ENCODE measurements at regions not wholly inside any gene's neighbourhood (a gene's known extent, or its start where the extent isn't known, plus 50 kb on each side); places are given as distances from the start of the nearest gene placed in this dataset.

DNA sequence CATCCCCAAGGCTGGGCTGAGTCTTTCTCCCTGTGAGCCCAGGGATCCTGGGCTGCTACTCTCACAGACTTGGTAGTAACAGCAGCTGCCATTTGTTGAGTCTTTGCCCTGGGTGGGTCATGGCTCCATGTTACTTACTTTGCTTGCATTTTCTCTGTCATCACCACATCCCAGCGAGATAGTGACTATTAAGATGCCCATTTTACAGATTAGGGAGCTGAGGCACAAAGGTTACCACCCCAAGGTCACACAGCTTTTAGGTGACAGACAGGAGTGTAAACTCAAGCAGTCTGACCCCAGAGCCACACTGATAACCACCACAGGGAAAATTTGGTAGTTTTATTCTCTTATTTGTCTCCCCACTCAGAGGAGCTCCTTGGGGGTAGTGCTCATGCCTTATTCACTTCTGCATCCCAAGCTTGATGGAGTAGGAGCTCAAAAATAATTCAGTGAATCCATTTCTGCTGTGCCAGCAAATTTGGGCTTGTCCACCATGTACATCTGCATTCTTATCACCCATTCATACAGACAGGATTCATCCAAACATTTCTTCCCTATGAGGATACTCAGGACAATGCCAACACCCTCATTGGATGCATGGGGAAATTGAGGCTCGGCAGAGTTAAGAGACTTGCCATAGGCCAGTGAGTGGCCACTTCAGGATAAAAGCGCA, 263.2 kb downstream of the CBLN1 start:
- TF ChIP-seq SPI1 (IDR thresholded peaks at IDR 0.05; ENCODE audit: low read depth, low read length), result no peak
- no peak for TF ChIP-seq TAF1 (IDR thresholded peaks at IDR 0.05; ENCODE audit: low read depth, low read length)
- no peak for TF ChIP-seq POLR2AphosphoS5 (IDR thresholded peaks at IDR 0.05; ENCODE audit: low read depth, low read length)
- DNase-seq (ENCODE audit: insufficient read length, low spot score) (no peak), FAIRE-seq (no peak)

DNA sequence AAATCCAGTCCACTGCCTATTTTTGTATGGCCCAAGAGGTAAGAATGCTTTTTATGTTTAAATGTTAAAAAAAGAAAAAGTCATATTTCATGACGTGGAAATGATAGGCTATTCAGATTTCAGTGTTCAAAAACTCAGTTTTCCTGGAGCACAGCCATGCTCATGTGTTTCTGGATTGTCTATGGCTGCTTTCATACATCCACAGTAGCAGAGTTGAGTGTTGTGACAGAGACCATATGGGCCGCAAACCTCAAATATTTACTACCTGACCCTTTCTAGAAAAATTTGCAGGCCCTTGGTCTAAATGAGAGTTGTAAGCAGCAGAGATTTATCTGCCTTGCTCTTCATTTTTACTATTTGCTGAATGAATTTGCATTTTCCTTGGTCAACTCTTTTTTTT, 264.1 kb downstream of the CBLN1 start:
- no peak for FAIRE-seq

DNA sequence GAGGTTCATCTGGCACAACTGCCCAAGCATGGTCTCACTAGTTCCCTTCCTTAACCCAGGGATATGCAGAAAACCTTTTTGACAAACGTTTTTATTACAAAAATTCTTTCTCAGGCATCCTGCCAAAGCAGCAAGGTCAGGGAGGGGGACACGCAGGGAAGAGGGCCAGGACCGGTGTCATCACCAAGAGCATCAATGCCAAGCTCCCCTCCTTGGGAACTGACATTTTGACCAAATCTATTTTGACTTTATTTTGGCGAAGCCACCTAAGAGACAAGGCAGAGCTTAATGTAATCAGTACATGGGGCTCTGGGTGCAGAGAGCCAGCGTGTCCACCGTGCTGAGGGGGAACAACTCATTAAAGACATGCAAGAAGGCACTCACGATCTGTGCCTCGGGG, 265.2 kb downstream of the CBLN1 start:
- no peak for TF ChIP-seq PAX5 (IDR thresholded peaks at IDR 0.05; ENCODE audit: insufficient read depth, low read length, severe bottlenecking)
- TF ChIP-seq POLR2AphosphoS5 (IDR thresholded peaks at IDR 0.05; ENCODE audit: low read depth, low read length), result no peak
- TF ChIP-seq POLR2A (IDR thresholded peaks at IDR 0.05; ENCODE audit: low read depth, low read length), result no peak
- TF ChIP-seq POU2F2 (IDR thresholded peaks at IDR 0.05; ENCODE audit: low read depth, low read length), result no peak

More for the DNA sequence above, 264.1 kb downstream of the CBLN1 start:
- DNase-seq (ENCODE audit: insufficient read length, low spot score), result no peak
- TF ChIP-seq POLR2AphosphoS5 (IDR thresholded peaks at IDR 0.05; ENCODE audit: low read depth, low read length) (no peak), SPI1 (IDR thresholded peaks at IDR 0.05; ENCODE audit: low read depth, low read length) (no peak), POU2F2 (IDR thresholded peaks at IDR 0.05; ENCODE audit: low read depth, low read length) (no peak), TAF1 (IDR thresholded peaks at IDR 0.05; ENCODE audit: low read depth, low read length) (no peak), POLR2A (IDR thresholded peaks at IDR 0.05; ENCODE audit: low read depth, low read length) (no peak)

DNA sequence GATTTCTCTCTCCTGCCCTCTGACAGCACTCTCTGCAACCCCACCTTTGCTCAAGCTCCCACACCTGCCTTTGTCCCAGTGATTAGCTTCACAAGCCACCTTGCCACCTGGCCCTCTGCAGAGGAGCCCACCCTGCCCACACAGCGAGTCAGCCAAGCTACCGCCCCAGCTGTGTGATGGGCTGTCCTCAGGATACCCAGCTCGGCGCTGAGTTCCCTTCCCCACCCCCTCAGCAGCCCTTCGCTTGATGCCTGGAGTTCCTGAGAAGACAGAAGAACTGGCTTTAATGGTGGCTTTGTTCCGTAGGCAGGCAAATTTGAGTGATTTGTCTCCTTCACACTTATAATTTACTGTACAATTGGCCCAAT, 266.4 kb downstream of the CBLN1 start:
- DNase-seq (ENCODE audit: insufficient read length, low spot score), result no peak
- TF ChIP-seq SPI1 (IDR thresholded peaks at IDR 0.05; ENCODE audit: low read depth, low read length), result no peak
- no peak for TF ChIP-seq POLR2AphosphoS5 (IDR thresholded peaks at IDR 0.05; ENCODE audit: low read depth, low read length)
- no peak for TF ChIP-seq POU2F2 (IDR thresholded peaks at IDR 0.05; ENCODE audit: low read depth, low read length)
- TF ChIP-seq PAX5 (IDR thresholded peaks at IDR 0.05; ENCODE audit: insufficient read depth, low read length, severe bottlenecking), result no peak
- TF ChIP-seq POLR2A (IDR thresholded peaks at IDR 0.05; ENCODE audit: low read depth, low read length), result no peak
- no peak for TF ChIP-seq TAF1 (IDR thresholded peaks at IDR 0.05; ENCODE audit: low read depth, low read length)

More for the DNA sequence above, 265.2 kb downstream of the CBLN1 start:
- FAIRE-seq (no peak), DNase-seq (ENCODE audit: insufficient read length, low spot score) (no peak)

DNA sequence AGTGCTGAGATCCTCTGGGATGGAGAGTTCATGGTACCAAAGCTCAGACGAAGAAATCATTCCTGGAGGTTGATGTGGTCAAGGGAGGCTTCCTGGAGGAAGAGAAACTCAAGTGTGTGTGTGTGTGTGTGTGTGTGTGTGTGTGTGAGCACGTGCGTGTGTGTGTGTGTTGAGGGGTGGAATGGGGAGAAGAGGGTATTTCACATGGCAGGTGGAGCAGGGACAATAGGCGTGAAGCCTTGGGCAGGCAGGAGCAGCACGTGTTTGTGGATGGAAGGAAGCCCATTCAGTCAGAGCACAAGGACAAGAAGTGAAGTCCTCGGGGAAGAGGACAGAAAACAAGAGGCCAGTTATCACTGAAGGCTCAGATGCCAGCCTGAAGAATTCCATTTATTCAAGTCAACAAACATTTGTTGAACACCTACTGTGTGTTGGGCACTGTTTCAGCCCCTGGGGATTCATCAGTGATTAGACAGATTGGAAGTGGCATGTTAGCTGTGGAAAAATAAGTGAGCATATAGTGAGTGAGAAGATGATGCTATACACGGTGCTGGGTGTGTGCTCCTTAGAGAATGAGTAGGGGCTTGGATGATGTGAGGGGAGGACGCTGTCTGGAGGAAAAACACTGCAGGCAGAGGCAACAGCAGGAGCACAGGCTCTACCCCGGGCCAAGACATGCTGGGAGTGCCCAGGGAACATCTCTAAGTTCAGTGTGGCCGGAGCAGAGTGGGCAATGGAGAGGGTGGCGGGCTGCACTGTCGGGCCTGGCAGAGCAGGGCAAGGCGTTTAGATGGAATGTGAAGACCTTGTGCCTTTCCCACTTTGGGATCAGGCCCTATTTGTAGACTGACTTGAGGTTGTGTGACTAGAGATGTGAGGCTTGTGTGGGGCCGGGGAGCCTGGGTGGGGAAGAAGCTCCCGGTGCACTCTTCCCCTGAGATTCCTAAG, 267.1 kb downstream of the CBLN1 start:
- TF ChIP-seq POLR2AphosphoS5 (IDR thresholded peaks at IDR 0.05; ENCODE audit: low read depth, low read length) (no peak), POLR2A (IDR thresholded peaks at IDR 0.05; ENCODE audit: low read depth, low read length) (no peak), SPI1 (IDR thresholded peaks at IDR 0.05; ENCODE audit: low read depth, low read length) (no peak)
- DNase-seq (ENCODE audit: insufficient read length, low spot score) (no peak), FAIRE-seq (no peak)

More for the DNA sequence above, 266.4 kb downstream of the CBLN1 start:
- no peak for FAIRE-seq

DNA sequence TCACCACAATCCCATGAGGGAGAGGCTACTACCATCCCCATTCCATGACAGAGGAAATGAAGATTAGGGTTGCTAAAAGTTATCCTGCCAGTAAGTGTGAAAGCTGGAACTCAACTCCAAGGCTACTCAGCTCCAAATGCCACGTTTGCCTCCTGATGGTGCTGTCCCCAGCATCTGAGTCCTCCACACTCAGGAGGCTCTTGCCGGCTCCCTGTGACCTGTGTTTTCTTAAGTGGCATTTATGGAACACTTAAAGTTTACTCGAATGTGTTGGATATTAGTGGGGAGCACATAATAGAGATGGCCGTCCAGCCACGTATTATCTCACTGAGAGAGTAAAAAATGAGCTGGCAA, 267.9 kb downstream of the CBLN1 start:
- FAIRE-seq, result no peak
- DNase-seq (ENCODE audit: insufficient read length, low spot score), result no peak
- TF ChIP-seq POLR2A (IDR thresholded peaks at IDR 0.05; ENCODE audit: low read depth, low read length) (no peak), TAF1 (IDR thresholded peaks at IDR 0.05; ENCODE audit: low read depth, low read length) (no peak), POU2F2 (IDR thresholded peaks at IDR 0.05; ENCODE audit: low read depth, low read length) (no peak), PAX5 (IDR thresholded peaks at IDR 0.05; ENCODE audit: insufficient read depth, low read length, severe bottlenecking) (no peak)

DNA sequence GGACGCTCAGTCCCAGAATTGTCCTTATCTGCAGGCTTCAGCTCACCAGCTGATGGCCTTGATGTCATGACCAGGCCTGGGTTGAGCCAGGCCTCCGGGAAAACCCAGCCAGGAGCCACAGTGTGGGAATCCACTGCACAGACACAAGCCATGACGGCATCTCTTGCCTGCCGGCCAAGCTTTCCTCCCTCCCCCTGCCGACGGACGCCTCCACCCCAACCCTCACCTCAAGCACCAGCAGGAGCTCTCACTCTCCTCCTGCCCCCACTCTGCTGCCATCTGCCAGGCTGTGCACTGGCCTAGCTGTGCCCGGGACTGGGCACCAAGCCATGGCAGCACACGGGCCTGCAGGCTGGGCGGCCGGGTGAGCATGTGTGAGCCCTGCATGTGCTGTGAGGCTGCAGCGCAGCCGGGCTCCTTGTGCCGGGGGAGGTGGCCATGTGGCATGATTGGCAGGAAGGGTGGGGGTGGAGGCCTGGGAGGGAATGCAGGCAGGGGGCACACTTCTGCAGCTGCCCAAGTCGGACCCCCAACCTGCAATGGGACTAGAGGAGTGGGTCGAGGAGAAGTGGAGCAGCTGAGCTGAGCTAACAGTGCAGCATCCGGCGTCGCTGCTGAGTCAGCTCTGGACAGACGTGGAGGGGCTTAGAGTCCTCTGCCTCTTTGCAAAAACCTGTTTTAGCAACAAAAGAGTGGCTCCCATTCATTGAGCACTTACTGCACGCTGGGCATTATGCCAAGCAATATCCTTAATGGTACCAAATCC, 268.5 kb downstream of the CBLN1 start:
- DNase-seq (ENCODE audit: insufficient read length, low spot score), result no peak
- no peak for TF ChIP-seq POLR2AphosphoS5 (IDR thresholded peaks at IDR 0.05; ENCODE audit: low read depth, low read length)
- TF ChIP-seq POU2F2 (IDR thresholded peaks at IDR 0.05; ENCODE audit: low read depth, low read length), result no peak
- no peak for TF ChIP-seq POLR2A (IDR thresholded peaks at IDR 0.05; ENCODE audit: low read depth, low read length)
- no peak for TF ChIP-seq PAX5 (IDR thresholded peaks at IDR 0.05; ENCODE audit: insufficient read depth, low read length, severe bottlenecking)
- no peak for TF ChIP-seq SPI1 (IDR thresholded peaks at IDR 0.05; ENCODE audit: low read depth, low read length)
- no peak for TF ChIP-seq TAF1 (IDR thresholded peaks at IDR 0.05; ENCODE audit: low read depth, low read length)
- FAIRE-seq, result no peak

DNA sequence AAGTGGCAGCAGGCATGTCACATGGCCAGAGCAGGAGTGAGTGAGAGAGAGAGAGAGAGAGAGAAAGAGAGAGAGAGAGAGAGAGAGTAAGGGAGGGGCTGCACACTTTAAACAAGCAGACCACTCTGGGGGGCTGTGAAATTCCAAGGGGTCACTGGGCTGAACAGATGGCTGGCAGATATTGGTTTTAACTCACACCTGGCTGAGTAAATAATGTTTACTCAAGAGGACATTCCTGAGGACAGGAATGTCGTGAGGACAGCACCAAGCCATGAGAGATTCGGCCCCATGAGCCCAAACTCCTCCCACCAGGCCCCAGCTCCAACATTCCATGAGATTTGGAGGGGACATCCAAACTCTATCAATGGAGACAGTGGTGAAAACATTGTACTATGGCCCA, 269.7 kb downstream of the CBLN1 start:
- FAIRE-seq (no peak), DNase-seq (ENCODE audit: insufficient read length, low spot score) (no peak)
- TF ChIP-seq SPI1 (IDR thresholded peaks at IDR 0.05; ENCODE audit: low read depth, low read length) (no peak), PAX5 (IDR thresholded peaks at IDR 0.05; ENCODE audit: insufficient read depth, low read length, severe bottlenecking) (no peak), POLR2AphosphoS5 (IDR thresholded peaks at IDR 0.05; ENCODE audit: low read depth, low read length) (no peak), POU2F2 (IDR thresholded peaks at IDR 0.05; ENCODE audit: low read depth, low read length) (no peak), POLR2A (IDR thresholded peaks at IDR 0.05; ENCODE audit: low read depth, low read length) (no peak), TAF1 (IDR thresholded peaks at IDR 0.05; ENCODE audit: low read depth, low read length) (no peak)

DNA sequence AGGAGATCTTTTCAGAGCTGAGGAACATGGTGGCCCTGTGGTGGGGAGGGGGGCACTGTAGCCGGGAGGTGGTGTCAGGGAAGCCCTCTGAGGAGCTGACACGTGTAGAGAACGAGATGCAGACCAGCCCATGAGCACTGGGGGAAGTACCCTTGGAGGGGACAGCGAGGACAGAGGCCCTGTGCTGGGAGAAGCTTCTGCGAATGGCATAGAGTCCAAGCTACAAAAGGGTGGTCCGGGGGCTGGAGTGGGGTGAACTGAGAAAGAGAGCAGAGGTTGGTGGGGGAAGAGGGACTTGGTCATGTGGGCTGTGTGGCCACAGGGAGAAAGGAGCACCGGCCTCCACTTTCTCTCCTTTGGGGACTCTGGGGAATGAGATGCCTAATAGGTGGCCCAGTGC, 270.8 kb downstream of the CBLN1 start:
- TF ChIP-seq POU2F2 (IDR thresholded peaks at IDR 0.05; ENCODE audit: low read depth, low read length) (no peak), POLR2A (IDR thresholded peaks at IDR 0.05; ENCODE audit: low read depth, low read length) (no peak), POLR2AphosphoS5 (IDR thresholded peaks at IDR 0.05; ENCODE audit: low read depth, low read length) (no peak), SPI1 (IDR thresholded peaks at IDR 0.05; ENCODE audit: low read depth, low read length) (no peak), PAX5 (IDR thresholded peaks at IDR 0.05; ENCODE audit: insufficient read depth, low read length, severe bottlenecking) (no peak), TAF1 (IDR thresholded peaks at IDR 0.05; ENCODE audit: low read depth, low read length) (no peak)
- DNase-seq (ENCODE audit: insufficient read length, low spot score) (no peak), FAIRE-seq (no peak)

All from GM12891 (cell line).